B cell (primary cell): ENCODE measurements at regions not wholly inside any gene's neighbourhood (a gene's known extent, or its start where the extent isn't known, plus 50 kb on each side); places are given as distances from the start of the nearest gene placed in this dataset.

Experiments used
- ATAC-seq: fragments of 200-7000 bp; cut with Tn5 transposase; one replicate; pipeline ENCODE4 v1.10.0; 2021; ENCODE audit warnings: low read depth, mild to moderate bottlenecking, moderate number of reproducible peaks, moderate library complexity
- CTCF ChIA-PET: fragments of 350-600 bp; sonication (Branson Sonifier 250); formaldehyde crosslinking; loops from one replicate; lab custom pipeline; 2021; ENCODE audit warnings: antibody characterized with exemption, inconsistent platforms; lab: Charles Lee
- POLR2A ChIA-PET: fragments of 350-600 bp; sonication (Branson Sonifier 250); formaldehyde crosslinking; loops from one replicate; lab custom pipeline; 2021; ENCODE audit warnings: antibody characterized with exemption; lab: Charles Lee
- DNase-seq: peaks from one replicate; pipeline ENCODE4 v3.0.0; 2013
- H2AFZ ChIP-seq: 2 replicates; pipeline ENCODE4 v1.6.1; 2012; ENCODE audit warnings: mild to moderate bottlenecking, low read depth, low read length; ENCODE audit not compliant: insufficient read depth, poor library complexity, severe bottlenecking
- H3K27ac ChIP-seq, 2 donors: 1 replicate in 1 of 2; 2 replicates in 1 of 2; pipeline ENCODE4 v1.5.1; 2012 to 2013; ENCODE audit warnings: low read length in 2 of 2, mild to moderate bottlenecking in 2 of 2, moderate library complexity in 1 of 2
- H3K27me3 ChIP-seq, 4 experiments: fragments of 200-600 bp in 1 of 4; sonication (generic) in 1 of 4; replicated peaks in 1 of 4; 1 replicate in 2 of 4; 2 replicates in 2 of 4; pipeline versions ENCODE4 v1.6.1 to v1.7.0; 2013 to 2016; ENCODE audit warnings: low read length in 3 of 4, mild to moderate bottlenecking in 2 of 4, mixed read lengths in 1 of 4, moderate library complexity in 1 of 4; ENCODE audit not compliant: insufficient read depth in 4 of 4, control insufficient read depth in 3 of 4; ENCODE audit errors: control extremely low read depth in 1 of 4
- H3K36me3 ChIP-seq, 2 experiments: replicated peaks in 1 of 2; 1 replicate in 1 of 2; 2 replicates in 1 of 2; pipeline versions ENCODE4 v1.6.1 to v1.7.1; 2013; ENCODE audit warnings: low read length in 1 of 2; ENCODE audit not compliant: insufficient read depth in 2 of 2, control insufficient read depth in 1 of 2; ENCODE audit errors: control extremely low read depth in 1 of 2, extremely low read depth in 1 of 2
- H3K4me1 ChIP-seq, 2 donors: fragments of 200-600 bp in 1 of 2; sonication (generic) in 1 of 2; 1 replicate in 1 of 2; 2 replicates in 1 of 2; pipeline versions ENCODE4 v1.5.1 to v1.6.1; 2013 to 2017; ENCODE audit warnings: low read length in 2 of 2; ENCODE audit not compliant: control insufficient read depth in 2 of 2, insufficient read depth in 2 of 2
- H3K4me2 ChIP-seq: replicated peaks from 2 replicates; pipeline ENCODE3; 2012; ENCODE audit warnings: mild to moderate bottlenecking, low read depth, low read length; ENCODE audit not compliant: poor library complexity, severe bottlenecking
- H3K4me3 ChIP-seq, 5 experiments: fragments of 200-600 bp in 1 of 5; sonication (generic) in 1 of 5; 1 replicate in 3 of 5; 2 replicates in 2 of 5; pipeline versions ENCODE4 v1.5.1 to v1.7.0; 2011 to 2016; ENCODE audit warnings: low read length in 4 of 5, mild to moderate bottlenecking in 4 of 5, low read depth in 2 of 5, control low read depth in 1 of 5, moderate library complexity in 1 of 5; ENCODE audit not compliant: insufficient read depth in 1 of 5; ENCODE audit errors: control extremely low read depth in 1 of 5, extremely low read depth in 1 of 5
- H3K79me2 ChIP-seq: fragments of 200-600 bp; sonication (generic); one replicate; pipeline ENCODE4 v1.6.0; 2016; ENCODE audit warnings: low read length; ENCODE audit not compliant: control insufficient read depth, insufficient read depth
- H3K9ac ChIP-seq: fragments of 200-600 bp; sonication (generic); 2 replicates; pipeline ENCODE4 v1.6.1; 2017; ENCODE audit warnings: mild to moderate bottlenecking, low read length, moderate library complexity
- H3K9me3 ChIP-seq, 3 donors: one replicate each; pipeline versions ENCODE4 v1.6.1 to v1.7.1; 2013; ENCODE audit warnings: low read length in 2 of 3; ENCODE audit not compliant: control insufficient read depth in 2 of 3, insufficient read depth in 1 of 3; ENCODE audit errors: control extremely low read depth in 1 of 3
- H4K20me1 ChIP-seq: 2 replicates; pipeline ENCODE4 v1.6.0; 2012; ENCODE audit warnings: mild to moderate bottlenecking, low read length; ENCODE audit not compliant: insufficient read depth, control insufficient read depth, poor library complexity, severe bottlenecking
- H3K27ac Mint-ChIP-seq: one replicate; pipeline ENCODE4 v1.8.0; 2021; ENCODE audit warnings: mixed read lengths
- H3K27me3 Mint-ChIP-seq: one replicate; pipeline ENCODE4 v1.8.0; 2021; ENCODE audit warnings: mixed read lengths
- H3K4me1 Mint-ChIP-seq: one replicate; pipeline ENCODE4 v1.8.0; 2021; ENCODE audit warnings: mixed read lengths
- H3K4me3 Mint-ChIP-seq: one replicate; pipeline ENCODE4 v1.8.0; 2021; ENCODE audit warnings: mixed read lengths
- H3K9me3 Mint-ChIP-seq: one replicate; pipeline ENCODE4 v1.8.0; 2022; ENCODE audit warnings: mixed read lengths; ENCODE audit not compliant: insufficient read depth
- CTCF ChIP-seq: fragments of 200-600 bp; IDR thresholded peaks from one replicate; pipeline ENCODE4 v1.8.0; 2022; ENCODE audit warnings: antibody characterized with exemption, mild to moderate bottlenecking
- EZH2 ChIP-seq: IDR thresholded peaks from 2 replicates; pipeline ENCODE4 v1.6.1; 2012; ENCODE audit warnings: borderline replicate concordance, low read depth, mild to moderate bottlenecking, moderate library complexity, low read length; ENCODE audit not compliant: insufficient read depth, poor library complexity, severe bottlenecking
- WGBS: methylation state at CpG from one replicate; pipeline ENCODE4 v1.1.5; 2013; ENCODE audit warnings: missing lambda C conversion rate; ENCODE audit not compliant: insufficient coverage; 5-methylcytosine and 5-hydroxymethylcytosine counted together
- intact Hi-C: fragments of 100-400 bp; cut with micrococcal nuclease; formaldehyde crosslinking; loops from one replicate; pipeline ENCODE4 v1.10.0; 2022

- no peaks in the 10 kb centered on the region for H3K27me3 Mint-ChIP-seq
- Histone ChIP-seq H3K79me2 (no peaks in the 10 kb centered on the region), H3K9me3 (no peaks in the 10 kb centered on the region), H3K4me1 (no peaks in the 10 kb centered on the region), H3K9ac (no peak overlapping the region), H3K27ac (no peak overlapping the region), H3K4me2 (no peak overlapping the region), H3K36me3 (no peaks in the 10 kb centered on the region), H4K20me1 (no peaks in the 10 kb centered on the region), H3K27me3 (no peaks in the 10 kb centered on the region), H2AFZ (no peak overlapping the region), H3K4me3 (no peak overlapping the region)
- CTCF ChIA-PET: no interaction called here
- POLR2A ChIA-PET: no interaction called here
- no peak for TF ChIP-seq CTCF
- H3K4me3 Mint-ChIP-seq: no peak overlapping the region
- H3K4me1 Mint-ChIP-seq: no peaks in the 10 kb centered on the region
- intact Hi-C loops: no loop called here
- no peak for ATAC-seq
- H3K9me3 Mint-ChIP-seq: no peaks in the 10 kb centered on the region
- DNase-seq: no peak
- no CpG with 5 or more reads among the region's 6 CpGs for WGBS
- no peak overlapping the region for H3K27ac Mint-ChIP-seq
Measured at GRCh38 chrX:22691966-22692565, 307.7 kb upstream of the DDX53 start.

- Histone ChIP-seq H3K36me3 (no peaks in the 10 kb centered on the region), H3K79me2 (no peaks in the 10 kb centered on the region), H3K9ac (no peak overlapping the region), H4K20me1 (no peaks in the 10 kb centered on the region), H3K4me2 (no peak overlapping the region), H3K9me3 (no peaks in the 10 kb centered on the region), H3K27me3 (no peaks in the 10 kb centered on the region), H3K4me3 (no peak overlapping the region), H3K4me1 (no peaks in the 10 kb centered on the region), H3K27ac (no peak overlapping the region), H2AFZ (no peak overlapping the region)
- POLR2A ChIA-PET: no interaction called here
- no peaks in the 10 kb centered on the region for H3K9me3 Mint-ChIP-seq
- no peak overlapping the region for H3K4me3 Mint-ChIP-seq
- ATAC-seq (no peak), DNase-seq (no peak)
- no peaks in the 10 kb centered on the region for H3K27me3 Mint-ChIP-seq
- H3K27ac Mint-ChIP-seq: no peak overlapping the region
- CTCF ChIA-PET: no interaction called here
- intact Hi-C loops: no loop called here
- TF ChIP-seq EZH2: no peak
- no peak for TF ChIP-seq CTCF
- H3K4me1 Mint-ChIP-seq: no peaks in the 10 kb centered on the region
Measured at GRCh38 chrX:22698151-22698550, 301.6 kb upstream of the DDX53 start.
